ENCODE measurements at regions not wholly inside any gene's neighbourhood (a gene's known extent, or its start where the extent isn't known, plus 50 kb on each side); places are given as distances from the start of the nearest gene placed in this dataset.

DNA sequence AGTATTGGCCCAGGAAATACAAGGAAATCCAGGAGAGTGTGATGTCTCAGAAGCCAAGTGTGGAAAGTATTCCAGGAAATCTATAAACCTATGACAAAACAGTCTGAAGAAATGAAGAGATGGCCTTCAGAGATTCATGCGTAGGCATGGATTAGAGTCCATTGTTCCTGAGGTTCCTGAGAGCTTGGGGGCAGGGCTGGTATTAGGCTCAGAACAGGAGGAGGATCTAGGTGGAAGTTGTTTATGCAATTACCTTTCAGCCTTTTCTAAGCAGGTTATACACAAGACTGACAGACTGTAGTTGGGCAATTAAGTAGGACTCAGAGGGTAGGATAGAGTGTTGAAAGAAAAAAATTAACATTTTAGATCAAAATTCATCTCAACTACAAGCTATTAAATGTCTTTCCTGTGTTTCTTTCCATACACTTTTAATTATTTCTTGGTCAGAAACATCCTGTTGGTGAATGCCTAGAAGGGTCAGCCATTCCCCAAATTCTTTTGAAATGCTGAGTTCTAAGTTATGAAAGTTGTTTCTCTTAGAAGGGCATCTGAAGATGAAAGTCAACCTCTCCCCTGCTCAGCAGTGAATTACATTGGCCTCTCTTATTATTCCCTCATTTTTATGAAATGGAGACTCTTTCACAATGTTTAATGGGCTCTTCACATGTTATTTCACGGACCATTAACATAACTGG lies 201.2 kb upstream of the MYLIP start:
- Histone ChIP-seq H3K4me1 (ENCODE audit: control insufficient read depth, insufficient read depth, low read length) (no peaks in the 10 kb centered on the region), H3K27ac (ENCODE audit: extremely low read depth, low read depth, low read length) (no peak overlapping the region), H3K4me3 (ENCODE audit: low read depth, low read length) (no peak overlapping the region), H3K36me3 (ENCODE audit: control insufficient read depth in 2 of 2, insufficient read depth in 1 of 2, low read length in 2 of 2) (no peaks in the 10 kb centered on the region), H3K9me3 (ENCODE audit: control insufficient read depth, insufficient read depth, low read depth, low read length) (no peaks in the 10 kb centered on the region)
- no peak for TF ChIP-seq KLF1 (tag by site-specific recombination; IDR thresholded peaks at IDR 0.05)
- no peak for TF ChIP-seq ZNF626 (tag by site-specific recombination; IDR thresholded peaks at IDR 0.05)
- TF ChIP-seq, protein P1, sequence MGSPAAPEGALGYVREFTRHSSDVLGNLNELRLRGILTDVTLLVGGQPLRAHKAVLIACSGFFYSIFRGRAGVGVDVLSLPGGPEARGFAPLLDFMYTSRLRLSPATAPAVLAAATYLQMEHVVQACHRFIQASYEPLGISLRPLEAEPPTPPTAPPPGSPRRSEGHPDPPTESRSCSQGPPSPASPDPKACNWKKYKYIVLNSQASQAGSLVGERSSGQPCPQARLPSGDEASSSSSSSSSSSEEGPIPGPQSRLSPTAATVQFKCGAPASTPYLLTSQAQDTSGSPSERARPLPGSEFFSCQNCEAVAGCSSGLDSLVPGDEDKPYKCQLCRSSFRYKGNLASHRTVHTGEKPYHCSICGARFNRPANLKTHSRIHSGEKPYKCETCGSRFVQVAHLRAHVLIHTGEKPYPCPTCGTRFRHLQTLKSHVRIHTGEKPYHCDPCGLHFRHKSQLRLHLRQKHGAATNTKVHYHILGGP (tag by site-specific recombination; IDR thresholded peaks at IDR 0.05): no peak
- no peak for TF ChIP-seq MEIS1 (CRISPR knock-in tag; IDR thresholded peaks at IDR 0.05; ENCODE audit: borderline replicate concordance)
- TF ChIP-seq, protein P2, sequence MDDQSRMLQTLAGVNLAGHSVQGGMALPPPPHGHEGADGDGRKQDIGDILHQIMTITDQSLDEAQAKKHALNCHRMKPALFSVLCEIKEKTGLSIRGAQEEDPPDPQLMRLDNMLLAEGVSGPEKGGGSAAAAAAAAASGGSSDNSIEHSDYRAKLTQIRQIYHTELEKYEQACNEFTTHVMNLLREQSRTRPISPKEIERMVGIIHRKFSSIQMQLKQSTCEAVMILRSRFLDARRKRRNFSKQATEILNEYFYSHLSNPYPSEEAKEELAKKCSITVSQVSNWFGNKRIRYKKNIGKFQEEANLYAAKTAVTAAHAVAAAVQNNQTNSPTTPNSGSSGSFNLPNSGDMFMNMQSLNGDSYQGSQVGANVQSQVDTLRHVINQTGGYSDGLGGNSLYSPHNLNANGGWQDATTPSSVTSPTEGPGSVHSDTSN (CRISPR knock-in tag; IDR thresholded peaks at IDR 0.05): no peak
- TF ChIP-seq ZIC2 (tag by site-specific recombination; IDR thresholded peaks at IDR 0.05): no peak
- TF ChIP-seq SP2 (tag by site-specific recombination; IDR thresholded peaks at IDR 0.05): no peak
- ChIA-PET POLR2A (no interaction called here), CTCF (interaction anchor here (0.5 kb wide), 1 partner anchor 545 kb away, joined by 4 read pairs; no protein-coding TSS in a partner anchor)

DNA sequence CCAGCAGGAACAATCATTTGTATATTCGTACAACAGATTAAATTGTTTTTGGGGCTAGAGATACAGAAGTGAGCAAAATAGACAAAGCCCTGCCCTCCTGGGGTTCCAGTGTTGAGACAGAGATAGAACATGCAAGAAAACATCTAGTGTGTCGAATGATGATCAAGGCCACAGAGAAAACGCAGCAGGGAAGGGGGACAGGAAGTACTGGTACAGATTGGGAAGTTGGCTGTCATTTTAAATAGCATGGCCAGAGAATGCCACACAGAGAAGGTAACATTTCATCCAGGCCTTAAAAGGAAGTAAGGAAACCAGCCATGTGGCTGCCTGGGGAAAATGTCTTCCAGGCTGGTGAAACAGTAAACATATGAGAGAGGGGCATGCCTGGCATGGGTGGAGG lies 202.6 kb upstream of the MYLIP start:
- TF ChIP-seq ZBTB8A (tag by site-specific recombination; IDR thresholded peaks at IDR 0.05): no peak
- TF ChIP-seq ZSCAN16 (tag by site-specific recombination; IDR thresholded peaks at IDR 0.05): no peak
- no peaks in the 10 kb centered on the region for H3K36me3 ChIP-seq (ENCODE audit: control insufficient read depth in 2 of 2, insufficient read depth in 1 of 2, low read length in 2 of 2)
- no peak overlapping the region for H3K27ac ChIP-seq (ENCODE audit: extremely low read depth, low read depth, low read length)
- no peak overlapping the region for H3K4me3 ChIP-seq (ENCODE audit: low read depth, low read length)
- no peaks in the 10 kb centered on the region for H3K9me3 ChIP-seq (ENCODE audit: control insufficient read depth, insufficient read depth, low read depth, low read length)
- POLR2A ChIA-PET: no interaction called here
- CTCF ChIA-PET: interaction anchor here (0.7 kb wide), 1 partner anchor 27 kb away, joined by 3 read pairs; no protein-coding TSS in a partner anchor
- no peaks in the 10 kb centered on the region for H3K4me1 ChIP-seq (ENCODE audit: control insufficient read depth, insufficient read depth, low read length)

DNA sequence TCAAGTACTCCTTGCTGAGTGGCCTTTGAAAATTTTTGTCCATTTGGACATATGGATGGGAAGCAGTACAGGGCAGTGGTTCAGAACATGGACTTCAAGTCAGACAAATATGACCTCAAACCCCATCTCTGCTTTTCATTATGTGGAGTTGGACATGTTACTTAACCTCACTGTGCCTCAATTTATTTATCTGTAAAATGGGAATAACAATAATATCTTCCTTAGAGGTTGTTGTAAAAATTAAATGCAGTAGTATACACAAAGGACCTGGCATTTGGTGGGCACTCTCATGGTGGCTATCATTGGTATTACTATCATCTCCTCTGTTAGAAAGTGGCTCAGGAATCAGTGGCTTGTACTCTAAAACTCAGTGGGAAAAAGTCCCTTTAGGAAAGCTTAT lies 204.0 kb upstream of the MYLIP start:
- H3K4me3 ChIP-seq (ENCODE audit: low read depth, low read length): no peak overlapping the region
- H3K9me3 ChIP-seq (ENCODE audit: control insufficient read depth, insufficient read depth, low read depth, low read length): no peaks in the 10 kb centered on the region
- POLR2A ChIA-PET: interaction anchor here (0.6 kb wide), 1 partner anchor 1383 kb away, joined by 3 read pairs; no protein-coding TSS in a partner anchor
- H3K4me1 ChIP-seq (ENCODE audit: control insufficient read depth, insufficient read depth, low read length): no peaks in the 10 kb centered on the region
- H3K36me3 ChIP-seq (ENCODE audit: control insufficient read depth in 2 of 2, insufficient read depth in 1 of 2, low read length in 2 of 2): no peaks in the 10 kb centered on the region
- H3K27ac ChIP-seq (ENCODE audit: extremely low read depth, low read depth, low read length): no peak overlapping the region
- TF ChIP-seq ZIC2 (tag by site-specific recombination; IDR thresholded peaks at IDR 0.05): no peak
- no peak for TF ChIP-seq BCL11B (tag by site-specific recombination; IDR thresholded peaks at IDR 0.05; ENCODE audit: low read depth)
- TF ChIP-seq, protein P3, sequence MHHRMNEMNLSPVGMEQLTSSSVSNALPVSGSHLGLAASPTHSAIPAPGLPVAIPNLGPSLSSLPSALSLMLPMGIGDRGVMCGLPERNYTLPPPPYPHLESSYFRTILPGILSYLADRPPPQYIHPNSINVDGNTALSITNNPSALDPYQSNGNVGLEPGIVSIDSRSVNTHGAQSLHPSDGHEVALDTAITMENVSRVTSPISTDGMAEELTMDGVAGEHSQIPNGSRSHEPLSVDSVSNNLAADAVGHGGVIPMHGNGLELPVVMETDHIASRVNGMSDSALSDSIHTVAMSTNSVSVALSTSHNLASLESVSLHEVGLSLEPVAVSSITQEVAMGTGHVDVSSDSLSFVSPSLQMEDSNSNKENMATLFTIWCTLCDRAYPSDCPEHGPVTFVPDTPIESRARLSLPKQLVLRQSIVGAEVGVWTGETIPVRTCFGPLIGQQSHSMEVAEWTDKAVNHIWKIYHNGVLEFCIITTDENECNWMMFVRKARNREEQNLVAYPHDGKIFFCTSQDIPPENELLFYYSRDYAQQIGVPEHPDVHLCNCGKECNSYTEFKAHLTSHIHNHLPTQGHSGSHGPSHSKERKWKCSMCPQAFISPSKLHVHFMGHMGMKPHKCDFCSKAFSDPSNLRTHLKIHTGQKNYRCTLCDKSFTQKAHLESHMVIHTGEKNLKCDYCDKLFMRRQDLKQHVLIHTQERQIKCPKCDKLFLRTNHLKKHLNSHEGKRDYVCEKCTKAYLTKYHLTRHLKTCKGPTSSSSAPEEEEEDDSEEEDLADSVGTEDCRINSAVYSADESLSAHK (tag by site-specific recombination; IDR thresholded peaks at IDR 0.05): no peak
- TF ChIP-seq KLF8 (tag by site-specific recombination; IDR thresholded peaks at IDR 0.05): no peak
- no peak for TF ChIP-seq SALL2 (tag by site-specific recombination; IDR thresholded peaks at IDR 0.05; ENCODE audit: borderline replicate concordance)
- no peak for TF ChIP-seq KLF9 (tag by site-specific recombination; IDR thresholded peaks at IDR 0.05; ENCODE audit: low read depth)
- no peak for TF ChIP-seq ZNF596 (tag by site-specific recombination; IDR thresholded peaks at IDR 0.05)
- no peak for TF ChIP-seq SCRT2 (tag by site-specific recombination; IDR thresholded peaks at IDR 0.05)
- TF ChIP-seq, protein P4, sequence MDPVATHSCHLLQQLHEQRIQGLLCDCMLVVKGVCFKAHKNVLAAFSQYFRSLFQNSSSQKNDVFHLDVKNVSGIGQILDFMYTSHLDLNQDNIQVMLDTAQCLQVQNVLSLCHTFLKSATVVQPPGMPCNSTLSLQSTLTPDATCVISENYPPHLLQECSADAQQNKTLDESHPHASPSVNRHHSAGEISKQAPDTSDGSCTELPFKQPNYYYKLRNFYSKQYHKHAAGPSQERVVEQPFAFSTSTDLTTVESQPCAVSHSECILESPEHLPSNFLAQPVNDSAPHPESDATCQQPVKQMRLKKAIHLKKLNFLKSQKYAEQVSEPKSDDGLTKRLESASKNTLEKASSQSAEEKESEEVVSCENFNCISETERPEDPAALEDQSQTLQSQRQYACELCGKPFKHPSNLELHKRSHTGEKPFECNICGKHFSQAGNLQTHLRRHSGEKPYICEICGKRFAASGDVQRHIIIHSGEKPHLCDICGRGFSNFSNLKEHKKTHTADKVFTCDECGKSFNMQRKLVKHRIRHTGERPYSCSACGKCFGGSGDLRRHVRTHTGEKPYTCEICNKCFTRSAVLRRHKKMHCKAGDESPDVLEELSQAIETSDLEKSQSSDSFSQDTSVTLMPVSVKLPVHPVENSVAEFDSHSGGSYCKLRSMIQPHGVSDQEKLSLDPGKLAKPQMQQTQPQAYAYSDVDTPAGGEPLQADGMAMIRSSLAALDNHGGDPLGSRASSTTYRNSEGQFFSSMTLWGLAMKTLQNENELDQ (tag by site-specific recombination; IDR thresholded peaks at IDR 0.05; ENCODE audit: low read depth): no peak
- no peak for TF ChIP-seq ZFP37 (tag by site-specific recombination; IDR thresholded peaks at IDR 0.05)
- TF ChIP-seq ZFP41 (tag by site-specific recombination; IDR thresholded peaks at IDR 0.05; ENCODE audit: borderline replicate concordance): no peak
- CTCF ChIA-PET: no interaction called here
